GM23338 (cell line): ENCODE measurements at regions not wholly inside any gene's neighbourhood (a gene's known extent, or its start where the extent isn't known, plus 50 kb on each side); places are given as distances from the start of the nearest gene placed in this dataset.

Source experiments
- ATAC-seq: fragments of 200-7000 bp; cut with Tn5 transposase; 3 replicates; pipeline ENCODE4 v1.9.1; 2020
- DNase-seq: peaks from one replicate; pipeline ENCODE4 v3.0.0-alpha.2; 2015; ENCODE audit warnings: low spot score
- H2AFZ ChIP-seq: fragments of 200-600 bp; sonication (generic); 2 replicates; pipeline ENCODE4 v1.8.0; 2016; ENCODE audit warnings: antibody characterized with exemption, mild to moderate bottlenecking, moderate library complexity
- H3F3A ChIP-seq: fragments of 200-600 bp; sonication (generic); replicated peaks from 2 replicates; pipeline ENCODE4 v1.8.0; 2017; ENCODE audit warnings: antibody characterized with exemption, mixed run types, low read depth
- H3K27ac ChIP-seq: fragments of 200-600 bp; sonication (generic); 2 replicates; pipeline ENCODE4 v1.6.1; 2016; ENCODE audit warnings: low read depth
- H3K27me3 ChIP-seq: fragments of 200-600 bp; sonication (generic); 2 replicates; pipeline ENCODE4 v1.8.0; 2016; ENCODE audit warnings: mild to moderate bottlenecking, mixed run types, moderate library complexity; ENCODE audit not compliant: insufficient read depth
- H3K36me3 ChIP-seq: fragments of 200-600 bp; sonication (generic); 2 replicates; pipeline ENCODE4 v1.8.0; 2016; ENCODE audit warnings: mild to moderate bottlenecking; ENCODE audit not compliant: insufficient read depth
- H3K4me1 ChIP-seq: fragments of 200-600 bp; sonication (generic); 2 replicates; pipeline ENCODE4 v1.8.0; 2016; ENCODE audit warnings: mild to moderate bottlenecking, moderate library complexity; ENCODE audit not compliant: insufficient read depth
- H3K4me2 ChIP-seq: fragments of 200-600 bp; sonication (generic); 2 replicates; pipeline ENCODE4 v1.7.1; 2017; ENCODE audit warnings: mixed run types
- H3K4me3 ChIP-seq: fragments of 200-600 bp; sonication (generic); 2 replicates; pipeline ENCODE4 v1.6.1; 2016; ENCODE audit warnings: mixed run types
- H3K79me2 ChIP-seq: fragments of 200-600 bp; sonication (generic); replicated peaks from 2 replicates; pipeline ENCODE4 v1.8.0; 2017; ENCODE audit warnings: mild to moderate bottlenecking; ENCODE audit not compliant: insufficient read depth
- H3K9me2 ChIP-seq: fragments of 200-600 bp; sonication (generic); 2 replicates; pipeline ENCODE4 v1.8.0; 2017; ENCODE audit not compliant: insufficient read depth
- H4K20me1 ChIP-seq: fragments of 200-600 bp; sonication (generic); replicated peaks from 2 replicates; pipeline ENCODE4 v1.8.0; 2017; ENCODE audit warnings: mild to moderate bottlenecking; ENCODE audit not compliant: insufficient read depth
- H3K27ac Mint-ChIP-seq: 2 replicates; pipeline ENCODE4 v1.8.0; 2020; ENCODE audit warnings: inconsistent platforms, mild to moderate bottlenecking, moderate library complexity, mixed read lengths
- H3K27me3 Mint-ChIP-seq: 3 replicates; pipeline ENCODE4 v1.8.0; 2022; ENCODE audit warnings: low read depth, mild to moderate bottlenecking, moderate library complexity, mixed read lengths, inconsistent platforms; ENCODE audit not compliant: insufficient read depth, poor library complexity
- H3K36me3 Mint-ChIP-seq: 3 replicates; pipeline ENCODE4 v1.8.0; 2021; ENCODE audit warnings: low read depth, mild to moderate bottlenecking, inconsistent platforms, moderate library complexity, mixed read lengths
- H3K4me1 Mint-ChIP-seq: 3 replicates; pipeline ENCODE4 v1.8.0; 2020; ENCODE audit warnings: mild to moderate bottlenecking, inconsistent platforms, mixed read lengths
- H3K4me3 Mint-ChIP-seq: 3 replicates; pipeline ENCODE4 v1.8.0; 2021; ENCODE audit warnings: moderate library complexity, mild to moderate bottlenecking, inconsistent platforms, mixed read lengths
- H3K9me3 Mint-ChIP-seq: 3 replicates; pipeline ENCODE4 v1.8.0; 2020; ENCODE audit warnings: moderate library complexity, mild to moderate bottlenecking, inconsistent platforms, mixed read lengths
- CREB1 ChIP-seq: fragments of 250-450 bp; sonication (Bioruptor Pico); IDR thresholded peaks from 2 replicates; pipeline ENCODE4 v1.5.0; 2020; ENCODE audit warnings: low read depth, mild to moderate bottlenecking, moderate library complexity
- JUNB ChIP-seq: IDR thresholded peaks from one replicate; pipeline ENCODE4 v1.6.1; 2016; ENCODE audit warnings: antibody characterized with exemption; ENCODE audit not compliant: unreplicated experiment
- POLR2AphosphoS5 ChIP-seq: IDR thresholded peaks from 2 replicates; pipeline ENCODE4 v1.6.1; 2016; ENCODE audit warnings: antibody characterized with exemption, low read depth
- STAT1 ChIP-seq: IDR thresholded peaks from one replicate; pipeline ENCODE4 v1.6.1; 2016; ENCODE audit warnings: antibody characterized with exemption; ENCODE audit not compliant: unreplicated experiment
- ZNF331 ChIP-seq: fragments of 250-450 bp; sonication (Bioruptor Pico); IDR thresholded peaks from 2 replicates; pipeline ENCODE4 v1.5.0; 2020; ENCODE audit warnings: low read depth, mild to moderate bottlenecking, moderate library complexity
- TF ChIP-seq, protein P1 (sequence below): fragments of 250-450 bp; sonication (Bioruptor Pico); IDR thresholded peaks from 2 replicates; pipeline ENCODE4 v1.5.0; 2020; ENCODE audit warnings: mild to moderate bottlenecking, moderate library complexity
- TF ChIP-seq, protein P2 (sequence below): IDR thresholded peaks from one replicate; pipeline ENCODE4 v1.6.1; 2018; ENCODE audit warnings: antibody characterized with exemption; ENCODE audit not compliant: unreplicated experiment

DNA sequence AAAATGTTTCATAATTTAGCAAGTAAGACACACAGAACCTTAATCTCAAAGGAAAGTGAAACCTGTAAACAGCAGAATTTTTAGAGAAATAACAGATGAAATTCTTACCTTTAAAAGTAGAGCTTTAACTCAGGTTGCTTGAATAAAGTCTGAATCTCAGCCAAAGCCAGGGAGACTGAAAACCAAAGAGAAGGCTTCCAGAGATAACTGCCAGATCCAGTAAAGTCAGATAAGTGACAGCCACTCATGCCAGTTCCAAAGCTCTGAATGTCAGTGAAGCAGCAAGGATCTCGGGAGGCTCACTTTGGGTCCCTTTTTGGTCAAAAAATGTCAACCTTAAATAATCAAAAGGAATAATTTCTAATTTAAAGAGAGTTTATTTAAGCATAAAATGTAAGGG is 199.9 kb upstream of the CHRM3 start (continued):
- TF ChIP-seq, protein P1, sequence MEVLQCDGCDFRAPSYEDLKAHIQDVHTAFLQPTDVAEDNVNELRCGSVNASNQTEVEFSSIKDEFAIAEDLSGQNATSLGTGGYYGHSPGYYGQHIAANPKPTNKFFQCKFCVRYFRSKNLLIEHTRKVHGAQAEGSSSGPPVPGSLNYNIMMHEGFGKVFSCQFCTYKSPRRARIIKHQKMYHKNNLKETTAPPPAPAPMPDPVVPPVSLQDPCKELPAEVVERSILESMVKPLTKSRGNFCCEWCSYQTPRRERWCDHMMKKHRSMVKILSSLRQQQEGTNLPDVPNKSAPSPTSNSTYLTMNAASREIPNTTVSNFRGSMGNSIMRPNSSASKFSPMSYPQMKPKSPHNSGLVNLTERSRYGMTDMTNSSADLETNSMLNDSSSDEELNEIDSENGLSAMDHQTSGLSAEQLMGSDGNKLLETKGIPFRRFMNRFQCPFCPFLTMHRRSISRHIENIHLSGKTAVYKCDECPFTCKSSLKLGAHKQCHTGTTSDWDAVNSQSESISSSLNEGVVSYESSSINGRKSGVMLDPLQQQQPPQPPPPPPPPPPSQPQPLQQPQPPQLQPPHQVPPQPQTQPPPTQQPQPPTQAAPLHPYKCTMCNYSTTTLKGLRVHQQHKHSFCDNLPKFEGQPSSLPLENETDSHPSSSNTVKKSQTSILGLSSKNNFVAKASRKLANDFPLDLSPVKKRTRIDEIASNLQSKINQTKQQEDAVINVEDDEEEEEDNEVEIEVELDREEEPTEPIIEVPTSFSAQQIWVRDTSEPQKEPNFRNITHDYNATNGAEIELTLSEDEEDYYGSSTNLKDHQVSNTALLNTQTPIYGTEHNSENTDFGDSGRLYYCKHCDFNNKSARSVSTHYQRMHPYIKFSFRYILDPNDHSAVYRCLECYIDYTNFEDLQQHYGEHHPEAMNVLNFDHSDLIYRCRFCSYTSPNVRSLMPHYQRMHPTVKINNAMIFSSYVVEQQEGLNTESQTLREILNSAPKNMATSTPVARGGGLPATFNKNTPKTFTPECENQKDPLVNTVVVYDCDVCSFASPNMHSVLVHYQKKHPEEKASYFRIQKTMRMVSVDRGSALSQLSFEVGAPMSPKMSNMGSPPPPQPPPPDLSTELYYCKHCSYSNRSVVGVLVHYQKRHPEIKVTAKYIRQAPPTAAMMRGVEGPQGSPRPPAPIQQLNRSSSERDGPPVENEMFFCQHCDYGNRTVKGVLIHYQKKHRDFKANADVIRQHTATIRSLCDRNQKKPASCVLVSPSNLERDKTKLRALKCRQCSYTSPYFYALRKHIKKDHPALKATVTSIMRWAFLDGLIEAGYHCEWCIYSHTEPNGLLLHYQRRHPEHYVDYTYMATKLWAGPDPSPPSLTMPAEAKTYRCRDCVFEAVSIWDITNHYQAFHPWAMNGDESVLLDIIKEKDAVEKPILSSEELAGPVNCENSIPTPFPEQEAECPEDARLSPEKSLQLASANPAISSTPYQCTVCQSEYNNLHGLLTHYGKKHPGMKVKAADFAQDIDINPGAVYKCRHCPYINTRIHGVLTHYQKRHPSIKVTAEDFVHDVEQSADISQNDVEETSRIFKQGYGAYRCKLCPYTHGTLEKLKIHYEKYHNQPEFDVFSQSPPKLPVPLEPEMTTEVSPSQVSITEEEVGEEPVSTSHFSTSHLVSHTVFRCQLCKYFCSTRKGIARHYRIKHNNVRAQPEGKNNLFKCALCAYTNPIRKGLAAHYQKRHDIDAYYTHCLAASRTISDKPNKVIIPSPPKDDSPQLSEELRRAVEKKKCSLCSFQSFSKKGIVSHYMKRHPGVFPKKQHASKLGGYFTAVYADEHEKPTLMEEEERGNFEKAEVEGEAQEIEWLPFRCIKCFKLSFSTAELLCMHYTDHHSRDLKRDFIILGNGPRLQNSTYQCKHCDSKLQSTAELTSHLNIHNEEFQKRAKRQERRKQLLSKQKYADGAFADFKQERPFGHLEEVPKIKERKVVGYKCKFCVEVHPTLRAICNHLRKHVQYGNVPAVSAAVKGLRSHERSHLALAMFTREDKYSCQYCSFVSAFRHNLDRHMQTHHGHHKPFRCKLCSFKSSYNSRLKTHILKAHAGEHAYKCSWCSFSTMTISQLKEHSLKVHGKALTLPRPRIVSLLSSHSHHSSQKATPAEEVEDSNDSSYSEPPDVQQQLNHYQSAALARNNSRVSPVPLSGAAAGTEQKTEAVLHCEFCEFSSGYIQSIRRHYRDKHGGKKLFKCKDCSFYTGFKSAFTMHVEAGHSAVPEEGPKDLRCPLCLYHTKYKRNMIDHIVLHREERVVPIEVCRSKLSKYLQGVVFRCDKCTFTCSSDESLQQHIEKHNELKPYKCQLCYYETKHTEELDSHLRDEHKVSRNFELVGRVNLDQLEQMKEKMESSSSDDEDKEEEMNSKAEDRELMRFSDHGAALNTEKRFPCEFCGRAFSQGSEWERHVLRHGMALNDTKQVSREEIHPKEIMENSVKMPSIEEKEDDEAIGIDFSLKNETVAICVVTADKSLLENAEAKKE (CRISPR knock-in tag): no peak
- no peak for TF ChIP-seq JUNB
- TF ChIP-seq STAT1: no peak
- TF ChIP-seq, protein P2, sequence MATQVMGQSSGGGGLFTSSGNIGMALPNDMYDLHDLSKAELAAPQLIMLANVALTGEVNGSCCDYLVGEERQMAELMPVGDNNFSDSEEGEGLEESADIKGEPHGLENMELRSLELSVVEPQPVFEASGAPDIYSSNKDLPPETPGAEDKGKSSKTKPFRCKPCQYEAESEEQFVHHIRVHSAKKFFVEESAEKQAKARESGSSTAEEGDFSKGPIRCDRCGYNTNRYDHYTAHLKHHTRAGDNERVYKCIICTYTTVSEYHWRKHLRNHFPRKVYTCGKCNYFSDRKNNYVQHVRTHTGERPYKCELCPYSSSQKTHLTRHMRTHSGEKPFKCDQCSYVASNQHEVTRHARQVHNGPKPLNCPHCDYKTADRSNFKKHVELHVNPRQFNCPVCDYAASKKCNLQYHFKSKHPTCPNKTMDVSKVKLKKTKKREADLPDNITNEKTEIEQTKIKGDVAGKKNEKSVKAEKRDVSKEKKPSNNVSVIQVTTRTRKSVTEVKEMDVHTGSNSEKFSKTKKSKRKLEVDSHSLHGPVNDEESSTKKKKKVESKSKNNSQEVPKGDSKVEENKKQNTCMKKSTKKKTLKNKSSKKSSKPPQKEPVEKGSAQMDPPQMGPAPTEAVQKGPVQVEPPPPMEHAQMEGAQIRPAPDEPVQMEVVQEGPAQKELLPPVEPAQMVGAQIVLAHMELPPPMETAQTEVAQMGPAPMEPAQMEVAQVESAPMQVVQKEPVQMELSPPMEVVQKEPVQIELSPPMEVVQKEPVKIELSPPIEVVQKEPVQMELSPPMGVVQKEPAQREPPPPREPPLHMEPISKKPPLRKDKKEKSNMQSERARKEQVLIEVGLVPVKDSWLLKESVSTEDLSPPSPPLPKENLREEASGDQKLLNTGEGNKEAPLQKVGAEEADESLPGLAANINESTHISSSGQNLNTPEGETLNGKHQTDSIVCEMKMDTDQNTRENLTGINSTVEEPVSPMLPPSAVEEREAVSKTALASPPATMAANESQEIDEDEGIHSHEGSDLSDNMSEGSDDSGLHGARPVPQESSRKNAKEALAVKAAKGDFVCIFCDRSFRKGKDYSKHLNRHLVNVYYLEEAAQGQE: no peak

DNA sequence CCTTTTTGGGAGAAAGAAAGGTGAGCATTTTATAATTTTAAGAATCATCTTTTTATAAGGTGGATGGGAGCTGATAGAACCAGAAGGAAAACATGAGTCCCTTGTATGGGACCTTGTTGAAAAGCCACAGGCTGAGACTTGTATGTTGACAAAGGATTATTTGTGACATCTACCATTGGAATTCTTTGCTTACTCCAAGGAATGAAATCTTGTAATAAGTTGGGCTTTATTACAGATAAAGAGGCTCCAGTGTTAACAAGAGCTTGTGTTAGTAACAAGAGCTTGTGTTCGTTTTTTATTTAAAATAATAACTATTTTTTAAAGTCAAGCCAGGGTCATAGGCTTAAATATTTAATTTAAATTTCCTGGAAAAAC is 201.1 kb upstream of the CHRM3 start:
- Mint-ChIP-seq H3K9me3 (no peaks in the 10 kb centered on the region), H3K4me3 (no peak overlapping the region), H3K4me1 (peaks cover 5% of the 10 kb centered on the region), H3K27ac (no peak overlapping the region), H3K27me3 (no peaks in the 10 kb centered on the region), H3K36me3 (no peaks in the 10 kb centered on the region)
- H3K36me3 ChIP-seq: no peaks in the 10 kb centered on the region
- 0 out of 2 replicates have a peak, but pooled peaks cover 6% of the 10 kb centered on the region for H3K4me1 ChIP-seq
- H3K4me3 ChIP-seq: no peak overlapping the region
- DNase-seq (no peak), ATAC-seq (no peak)
- H3K79me2 ChIP-seq: no peaks in the 10 kb centered on the region
- no peaks in the 10 kb centered on the region for H3K27me3 ChIP-seq
- no peaks in the 10 kb centered on the region for H4K20me1 ChIP-seq
- H3K9me2 ChIP-seq: no peaks in the 10 kb centered on the region
- H2AFZ ChIP-seq: no peak overlapping the region
- no peaks in the 10 kb centered on the region for H3F3A ChIP-seq
- no peak overlapping the region for H3K27ac ChIP-seq
- H3K4me2 ChIP-seq: no peak overlapping the region
- TF ChIP-seq CREB1 (CRISPR knock-in tag): no peak
- TF ChIP-seq POLR2AphosphoS5: no peak
- TF ChIP-seq, protein P1 (CRISPR knock-in tag): no peak
- no peak for TF ChIP-seq ZNF331 (CRISPR knock-in tag)
